Activated naive CD4-positive, alpha-beta T cell treated with anti-CD3 and anti-CD28 coated beads for 36 hours (primary cell): ENCODE measurements at regions not wholly inside any gene's neighbourhood (a gene's known extent, or its start where the extent isn't known, plus 50 kb on each side); places are given as distances from the start of the nearest gene placed in this dataset.

Experiments used
- CTCF ChIA-PET: fragments of 350-600 bp; sonication (Branson Sonifier 250); formaldehyde crosslinking; loops from one replicate; lab custom pipeline; 2021; ENCODE audit warnings: antibody characterized with exemption; lab: Charles Lee
- DNase-seq: peaks from one replicate; pipeline ENCODE4 v3.0.0-alpha.2; 2020
- H3K27ac Mint-ChIP-seq: one replicate; pipeline ENCODE4 v1.8.0; 2021; ENCODE audit warnings: mild to moderate bottlenecking, mixed read lengths
- H3K27me3 Mint-ChIP-seq: one replicate; pipeline ENCODE4 v1.8.0; 2021; ENCODE audit warnings: low read depth, mixed read lengths
- H3K36me3 Mint-ChIP-seq: one replicate; pipeline ENCODE4 v1.8.0; 2021; ENCODE audit warnings: low read depth, mixed read lengths
- H3K4me1 Mint-ChIP-seq: one replicate; pipeline ENCODE4 v1.8.0; 2021; ENCODE audit warnings: low read depth, mixed read lengths
- H3K4me3 Mint-ChIP-seq: one replicate; pipeline ENCODE4 v1.8.0; 2021; ENCODE audit warnings: mild to moderate bottlenecking, moderate library complexity, mixed read lengths
- H3K9me3 Mint-ChIP-seq: one replicate; pipeline ENCODE4 v1.8.0; 2021; ENCODE audit warnings: mixed read lengths
- intact Hi-C: fragments of 100-400 bp; cut with micrococcal nuclease; formaldehyde crosslinking; loops from one replicate; pipeline ENCODE4 v1.15.1; 2023

DNA sequence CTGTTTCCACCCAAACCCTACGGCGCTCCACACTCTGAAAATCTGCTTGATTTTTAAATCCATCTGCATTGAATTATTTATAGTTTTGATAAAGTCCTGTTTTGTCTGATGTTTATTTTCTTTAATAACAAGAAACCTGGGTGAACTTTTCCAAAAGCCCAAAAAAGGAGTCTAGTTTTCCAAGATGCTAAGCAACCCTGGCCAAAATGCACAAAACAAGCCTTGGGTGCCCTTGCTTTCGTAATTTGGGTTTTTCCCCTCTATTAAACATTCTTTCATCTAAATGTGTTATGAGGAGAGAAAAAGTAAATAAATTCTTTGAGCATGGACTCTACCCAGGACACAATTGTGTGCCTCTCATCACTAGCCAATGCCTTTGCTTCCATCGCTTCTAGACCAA, 468.9 kb downstream of the MCTP2 start:
- Mint-ChIP-seq H3K27me3 (peaks cover 11% of the 10 kb centered on the region), H3K36me3 (no peaks in the 10 kb centered on the region), H3K27ac (no peak overlapping the region), H3K9me3 (no peaks in the 10 kb centered on the region), H3K4me1 (no peaks in the 10 kb centered on the region), H3K4me3 (no peak overlapping the region)
- CTCF ChIA-PET: no interaction called here
- intact Hi-C loops: no loop called here
- no peak for DNase-seq

DNA sequence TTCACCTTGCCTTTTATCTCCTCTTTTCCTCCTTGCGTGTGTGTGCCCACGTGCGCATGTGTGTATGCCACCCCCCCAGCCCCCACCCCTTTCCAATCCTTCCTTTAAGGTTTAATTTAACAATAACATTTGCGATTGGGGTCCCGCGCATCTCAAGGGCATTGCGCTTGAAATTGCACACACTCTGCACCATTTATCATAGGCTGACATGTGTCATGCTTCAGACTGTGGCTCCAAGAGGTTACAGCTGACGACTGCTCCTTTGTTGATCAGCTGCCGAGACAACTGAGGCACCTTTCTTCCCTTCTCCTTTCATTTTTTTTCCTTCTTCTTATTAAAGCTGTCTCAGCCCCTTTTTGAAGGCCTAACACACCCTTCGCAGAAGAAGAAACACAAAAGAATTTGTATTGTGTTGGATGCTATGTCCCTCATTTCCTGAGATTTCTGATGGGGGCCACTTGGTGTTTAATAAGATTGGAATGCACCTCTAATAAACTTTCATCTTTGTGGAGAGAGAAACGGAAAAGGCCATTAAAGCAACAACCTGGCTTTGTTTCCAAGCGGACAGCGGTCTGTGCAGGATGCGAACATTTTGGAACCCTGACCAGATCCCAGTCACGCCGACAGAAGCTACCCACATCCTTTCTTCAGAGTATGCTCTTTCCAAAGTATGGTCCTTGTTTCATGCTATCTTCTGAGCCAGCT, 470.1 kb downstream of the MCTP2 start:
- CTCF ChIA-PET: no interaction called here
- no peak for DNase-seq
- Mint-ChIP-seq H3K27me3 (peaks cover 13% of the 10 kb centered on the region), H3K4me1 (no peaks in the 10 kb centered on the region), H3K36me3 (no peaks in the 10 kb centered on the region), H3K9me3 (no peaks in the 10 kb centered on the region), H3K27ac (no peak overlapping the region), H3K4me3 (no peak overlapping the region)
- intact Hi-C loops: no loop called here

DNA sequence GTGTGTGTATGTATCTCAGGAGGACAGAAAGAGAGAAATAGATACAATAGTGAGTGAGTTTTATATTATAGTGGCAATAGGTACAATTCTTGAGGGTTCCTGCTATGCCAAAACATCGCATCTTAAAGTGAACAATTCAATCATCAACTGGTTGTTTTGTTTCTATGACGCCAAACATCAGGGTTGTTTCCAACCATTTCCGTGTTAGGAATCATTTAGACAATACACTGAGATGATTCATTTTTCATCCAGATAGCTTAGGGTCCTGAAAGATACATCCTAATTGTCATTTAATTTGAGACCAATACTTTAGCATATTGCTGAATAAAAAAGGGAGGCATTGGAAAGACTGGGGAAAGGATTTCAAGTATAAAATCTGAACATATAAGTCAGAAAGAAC, 472.2 kb downstream of the MCTP2 start:
- Mint-ChIP-seq H3K27me3 (peaks cover 13% of the 10 kb centered on the region), H3K27ac (no peak overlapping the region), H3K36me3 (no peaks in the 10 kb centered on the region), H3K4me1 (no peaks in the 10 kb centered on the region), H3K9me3 (no peaks in the 10 kb centered on the region), H3K4me3 (no peak overlapping the region)
- no peak for DNase-seq
- CTCF ChIA-PET: interaction anchor here (0.5 kb wide), 1 partner anchor 1377 kb away, joined by 5 read pairs; no protein-coding TSS in a partner anchor
- intact Hi-C loops: no loop called here

DNA sequence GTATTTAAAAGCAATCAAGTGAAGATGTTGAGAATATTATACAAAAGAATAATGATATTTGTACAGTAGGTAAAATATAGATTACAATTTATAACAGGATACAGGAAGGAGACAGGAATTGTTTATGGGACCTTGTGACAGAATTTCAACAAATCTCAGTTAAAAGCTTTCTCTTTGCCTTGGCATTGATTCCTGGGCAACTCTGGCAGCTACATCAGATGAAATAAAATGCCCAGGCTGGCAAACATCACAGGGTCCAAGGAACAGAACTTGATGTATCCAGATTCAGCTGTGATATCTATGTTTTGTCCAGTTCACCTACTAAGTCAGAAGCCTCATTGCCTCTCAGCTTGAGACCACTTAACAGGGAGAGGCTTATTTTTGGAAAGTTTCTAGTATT, 473.1 kb downstream of the MCTP2 start:
- DNase-seq: no peak
- intact Hi-C loops: no loop called here
- Mint-ChIP-seq H3K36me3 (no peaks in the 10 kb centered on the region), H3K27ac (no peak overlapping the region), H3K27me3 (peaks cover 13% of the 10 kb centered on the region), H3K4me1 (no peaks in the 10 kb centered on the region), H3K4me3 (no peak overlapping the region), H3K9me3 (no peaks in the 10 kb centered on the region)
- CTCF ChIA-PET: no interaction called here

DNA sequence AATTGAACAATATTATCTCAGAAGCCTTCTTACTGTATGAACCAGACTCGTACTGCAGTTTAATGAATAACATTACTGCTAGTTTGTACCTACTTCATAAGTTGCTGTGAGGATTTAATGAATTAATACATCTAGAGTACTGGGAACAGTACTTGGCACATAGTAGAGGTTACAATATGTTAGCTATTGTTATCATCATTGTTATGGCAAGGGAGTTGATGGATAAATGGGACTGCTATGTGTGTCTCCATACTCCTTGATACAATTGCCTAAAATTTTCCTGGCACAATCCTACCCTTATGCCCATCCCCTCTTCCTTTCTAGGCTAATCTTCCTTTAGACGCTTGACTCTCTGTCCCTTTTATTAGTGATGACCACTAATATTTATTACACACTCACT, 473.6 kb downstream of the MCTP2 start:
- DNase-seq: no peak
- Mint-ChIP-seq H3K36me3 (no peaks in the 10 kb centered on the region), H3K4me1 (no peaks in the 10 kb centered on the region), H3K27ac (no peak overlapping the region), H3K9me3 (no peaks in the 10 kb centered on the region), H3K4me3 (no peak overlapping the region), H3K27me3 (peaks cover 13% of the 10 kb centered on the region)
- intact Hi-C loops: no loop called here
- CTCF ChIA-PET: no interaction called here

DNA sequence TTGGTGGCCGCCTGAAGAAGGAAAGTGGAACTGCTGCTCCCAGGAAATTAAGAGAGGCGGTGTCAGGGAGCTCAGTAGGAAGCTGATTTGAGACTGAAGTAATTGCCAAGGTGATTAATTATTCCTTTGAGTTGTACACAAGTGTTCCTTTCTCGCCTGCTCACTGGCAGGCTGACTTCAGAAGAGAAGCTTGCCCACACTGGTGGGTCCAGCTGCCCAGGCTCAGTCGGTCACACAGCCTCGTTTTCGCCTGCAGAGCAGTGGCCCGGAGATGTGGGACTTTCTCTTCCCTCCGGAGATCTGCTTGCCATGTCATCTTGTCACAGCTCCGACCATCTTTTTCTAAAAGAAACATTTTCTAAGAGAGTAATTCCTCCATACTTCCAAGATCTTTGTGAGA, 478.0 kb downstream of the MCTP2 start:
- no peaks in the 10 kb centered on the region for H3K4me1 Mint-ChIP-seq
- CTCF ChIA-PET: no interaction called here
- intact Hi-C loops: no loop called here

DNA sequence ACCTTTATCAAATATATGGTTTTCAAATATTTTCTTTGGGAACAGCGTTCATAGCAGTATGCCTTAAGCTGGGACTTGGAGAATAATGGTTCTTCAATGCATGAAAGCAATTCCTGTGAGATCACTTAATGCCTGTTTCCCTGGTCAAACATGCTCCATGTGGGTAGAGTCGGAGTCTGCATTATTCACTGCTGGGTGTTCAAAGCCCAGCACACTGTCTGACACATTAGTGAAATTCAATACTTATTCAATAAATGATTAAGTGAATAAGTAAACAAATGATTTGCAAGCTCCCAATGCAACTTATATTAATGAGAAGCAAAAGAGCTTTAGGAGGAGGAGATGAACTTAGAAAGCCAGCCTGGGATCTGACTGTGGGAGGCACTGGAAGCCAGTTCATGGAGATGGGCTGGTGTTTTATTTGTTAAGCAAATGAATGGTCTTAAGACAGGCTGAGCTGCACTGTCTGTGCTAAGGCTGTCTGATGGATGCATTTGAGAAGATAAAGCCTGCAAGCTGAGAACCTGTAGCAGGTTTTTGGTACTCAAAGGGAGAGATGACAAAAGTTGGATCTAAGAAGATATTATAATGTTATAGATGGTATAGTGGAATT, 490.8 kb downstream of the MCTP2 start:
- H3K4me3 Mint-ChIP-seq: no peak overlapping the region
- no peaks in the 10 kb centered on the region for H3K9me3 Mint-ChIP-seq
- no peak overlapping the region for H3K27ac Mint-ChIP-seq
- CTCF ChIA-PET: no interaction called here
- no peaks in the 10 kb centered on the region for H3K36me3 Mint-ChIP-seq
- intact Hi-C loops: no loop called here
- peaks cover 7% of the 10 kb centered on the region for H3K27me3 Mint-ChIP-seq
- no peaks in the 10 kb centered on the region for H3K4me1 Mint-ChIP-seq
- DNase-seq: no peak

More for the DNA sequence above, 478.0 kb downstream of the MCTP2 start:
- H3K27me3 Mint-ChIP-seq: peaks cover 2% of the 10 kb centered on the region
- no peaks in the 10 kb centered on the region for H3K9me3 Mint-ChIP-seq
- H3K4me3 Mint-ChIP-seq: no peak overlapping the region
- H3K36me3 Mint-ChIP-seq: no peaks in the 10 kb centered on the region
- H3K27ac Mint-ChIP-seq: no peak overlapping the region
- no peak for DNase-seq

DNA sequence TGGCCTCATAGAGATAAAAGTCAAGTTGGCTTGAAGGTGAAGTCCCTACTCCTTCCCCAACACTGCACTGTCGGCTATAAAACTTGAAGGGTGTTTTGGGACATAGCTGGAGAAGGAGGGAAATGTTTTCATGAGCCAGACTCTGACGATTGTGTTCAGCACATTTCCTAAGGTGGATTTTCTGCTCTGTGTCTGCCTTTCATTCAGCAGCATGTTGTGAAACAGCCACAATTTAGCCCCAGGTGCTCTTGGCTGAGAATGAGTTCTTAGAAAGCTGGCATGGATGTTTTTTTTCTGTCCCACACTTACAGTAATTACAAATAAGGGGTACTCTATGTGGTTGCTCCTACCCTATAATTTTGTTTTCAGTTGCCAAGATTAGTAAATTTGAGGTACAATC, 492.4 kb downstream of the MCTP2 start:
- Mint-ChIP-seq H3K36me3 (no peaks in the 10 kb centered on the region), H3K4me1 (no peaks in the 10 kb centered on the region), H3K27ac (no peak overlapping the region), H3K4me3 (no peak overlapping the region), H3K9me3 (no peaks in the 10 kb centered on the region), H3K27me3 (peaks cover 15% of the 10 kb centered on the region)
- DNase-seq: no peak
- CTCF ChIA-PET: no interaction called here
- intact Hi-C loops: no loop called here

DNA sequence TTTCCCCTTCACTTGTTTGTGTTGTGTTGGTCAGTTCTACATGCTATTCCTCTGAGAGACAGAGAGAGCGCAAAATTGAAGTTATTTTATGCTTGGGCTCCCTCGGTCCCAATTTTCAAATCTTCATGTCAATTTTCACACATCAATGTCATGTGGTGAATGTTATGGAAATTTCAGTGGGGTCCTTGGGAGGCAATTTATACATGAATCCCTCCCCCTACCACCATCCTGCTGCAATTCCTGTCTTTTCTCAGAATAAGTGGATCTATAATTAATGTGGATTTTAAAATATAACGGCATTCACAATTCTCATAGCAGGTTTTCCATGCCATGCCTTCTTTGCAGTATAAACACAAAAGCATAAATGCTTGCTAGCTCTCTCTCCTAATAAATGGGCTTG, 499.9 kb downstream of the MCTP2 start:
- DNase-seq: no peak
- intact Hi-C loops: no loop called here
- H3K4me1 Mint-ChIP-seq: no peaks in the 10 kb centered on the region
- no peaks in the 10 kb centered on the region for H3K36me3 Mint-ChIP-seq
- CTCF ChIA-PET: no interaction called here
- no peak overlapping the region for H3K4me3 Mint-ChIP-seq
- no peak overlapping the region for H3K27ac Mint-ChIP-seq
- no peaks in the 10 kb centered on the region for H3K9me3 Mint-ChIP-seq
- peaks cover 9% of the 10 kb centered on the region for H3K27me3 Mint-ChIP-seq

DNA sequence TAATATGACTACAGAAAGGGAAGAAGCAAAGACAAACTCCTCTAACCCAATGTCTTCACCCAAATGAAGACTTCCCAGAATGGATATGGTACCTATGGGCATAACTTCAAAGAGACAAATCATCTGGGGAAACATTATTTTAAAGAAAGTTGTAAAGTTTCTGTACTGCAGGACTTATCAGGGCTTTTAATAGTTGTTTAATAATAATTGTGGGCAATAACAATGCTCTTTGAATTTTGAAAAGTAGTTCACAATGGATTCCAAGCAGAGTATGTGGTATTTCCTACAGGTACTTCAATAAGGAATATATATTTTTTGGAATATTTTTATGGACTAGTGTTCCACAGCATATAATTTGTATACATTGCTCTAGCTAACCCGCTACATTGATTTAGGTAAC, 503.1 kb downstream of the MCTP2 start:
- Mint-ChIP-seq H3K9me3 (no peaks in the 10 kb centered on the region), H3K36me3 (no peaks in the 10 kb centered on the region), H3K27me3 (peaks cover 5% of the 10 kb centered on the region), H3K27ac (no peak overlapping the region), H3K4me3 (no peak overlapping the region), H3K4me1 (no peaks in the 10 kb centered on the region)
- intact Hi-C loops: no loop called here
- DNase-seq: no peak
- CTCF ChIA-PET: no interaction called here

DNA sequence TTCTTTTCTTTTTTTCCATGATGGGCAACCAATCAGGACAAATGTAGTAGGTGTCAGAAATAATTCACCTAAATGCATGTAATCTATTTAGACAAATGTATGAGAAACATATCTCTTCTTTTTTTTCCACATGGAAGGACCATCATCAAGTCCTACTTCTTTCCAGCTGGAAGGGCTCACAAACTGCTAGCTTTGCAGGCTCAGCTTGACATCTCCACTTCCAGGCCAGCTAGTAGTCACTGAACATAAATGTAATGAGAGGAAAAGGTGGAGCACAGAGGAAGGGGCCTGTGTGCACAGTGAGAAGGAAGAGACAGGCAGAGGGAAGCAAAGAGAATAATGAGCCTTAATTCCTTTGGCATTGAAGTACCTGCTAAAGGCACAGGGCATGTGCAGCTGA, 504.9 kb downstream of the MCTP2 start:
- intact Hi-C loops: no loop called here
- Mint-ChIP-seq H3K27me3 (peaks cover 5% of the 10 kb centered on the region), H3K4me3 (no peak overlapping the region), H3K4me1 (no peaks in the 10 kb centered on the region), H3K36me3 (no peaks in the 10 kb centered on the region), H3K9me3 (no peaks in the 10 kb centered on the region), H3K27ac (no peak overlapping the region)
- DNase-seq: no peak
- CTCF ChIA-PET: no interaction called here

DNA sequence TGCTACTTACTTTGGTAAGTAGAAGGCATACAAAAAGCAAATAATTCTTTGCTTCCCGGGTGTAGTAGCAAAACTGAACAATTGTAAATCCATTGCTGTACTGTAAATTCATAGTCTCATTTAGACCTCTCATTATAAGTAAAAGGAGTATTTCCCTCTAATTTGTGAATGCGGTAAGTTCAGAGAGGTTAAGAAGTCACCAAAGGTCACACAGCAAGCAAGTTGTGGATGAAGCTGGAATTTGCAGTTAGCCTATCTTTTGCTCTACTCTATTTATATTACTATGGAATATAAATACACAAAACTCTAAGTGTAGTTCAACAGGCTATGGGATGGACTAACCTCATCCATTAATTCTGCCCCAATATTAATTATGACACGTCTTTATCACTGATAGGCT, 508.3 kb downstream of the MCTP2 start:
- H3K36me3 Mint-ChIP-seq: no peaks in the 10 kb centered on the region
- H3K9me3 Mint-ChIP-seq: peaks cover 2% of the 10 kb centered on the region
- no peak overlapping the region for H3K27ac Mint-ChIP-seq
- intact Hi-C loops: no loop called here
- H3K4me3 Mint-ChIP-seq: no peak overlapping the region
- CTCF ChIA-PET: no interaction called here
- H3K27me3 Mint-ChIP-seq: peaks cover 14% of the 10 kb centered on the region
- H3K4me1 Mint-ChIP-seq: no peaks in the 10 kb centered on the region
- no peak for DNase-seq

DNA sequence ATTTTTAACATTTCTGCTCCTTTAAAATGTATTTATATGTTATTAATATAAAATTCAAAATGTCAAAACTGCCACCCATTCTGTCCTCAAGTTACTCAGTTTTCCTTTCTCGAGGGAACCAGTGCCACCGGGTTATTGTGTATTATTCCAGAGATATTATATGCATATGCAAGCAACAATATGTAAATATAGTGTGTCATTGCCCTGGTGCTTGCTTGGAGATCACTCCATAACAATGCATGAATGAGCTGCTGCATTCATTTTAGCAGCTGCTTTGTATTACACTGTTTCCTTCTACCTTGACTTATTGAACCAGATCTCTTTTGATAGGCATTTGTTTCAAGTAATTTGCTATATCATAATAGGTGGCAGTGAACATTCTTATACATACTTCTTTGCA, 509.1 kb downstream of the MCTP2 start:
- Mint-ChIP-seq H3K36me3 (no peaks in the 10 kb centered on the region), H3K27me3 (peaks cover 14% of the 10 kb centered on the region), H3K4me3 (no peak overlapping the region), H3K27ac (no peak overlapping the region), H3K4me1 (no peaks in the 10 kb centered on the region), H3K9me3 (peaks cover 2% of the 10 kb centered on the region)
- DNase-seq: no peak
- CTCF ChIA-PET: no interaction called here
- intact Hi-C loops: no loop called here
